Activated T-helper 2 cell treated with anti-CD3 and anti-CD28 coated beads, Interferon-gamma antibody, Interleukin-2, Interleukin-4, amounts not matched to agents 10 μg/mL and 5 μg/mL and 100 μg/mL, durations not matched to agents 14 hours and 24 hours and 36 hours (primary cell): ENCODE measurements at regions not wholly inside any gene's neighbourhood (a gene's known extent, or its start where the extent isn't known, plus 50 kb on each side); places are given as distances from the start of the nearest gene placed in this dataset.
"Not testable (repeated sequence)": the region's sequence is repeated elsewhere in the genome, so short reads cannot be mapped to it uniquely, and the experiment has no call there.

ENCODE experiments used
- DNase-seq: peaks from one replicate; pipeline ENCODE4 v3.0.0; 2021; ENCODE audit warnings: low spot score
- H3K27ac Mint-ChIP-seq: one replicate; pipeline ENCODE4 v1.8.0; 2021; ENCODE audit warnings: mixed read lengths
- H3K27me3 Mint-ChIP-seq: one replicate; pipeline ENCODE4 v1.8.0; 2021; ENCODE audit warnings: low read depth, mixed read lengths
- H3K36me3 Mint-ChIP-seq: one replicate; pipeline ENCODE4 v1.8.0; 2021; ENCODE audit warnings: low read depth, mixed read lengths
- H3K4me1 Mint-ChIP-seq: one replicate; pipeline ENCODE4 v1.8.0; 2021; ENCODE audit warnings: low read depth, mixed read lengths
- H3K4me3 Mint-ChIP-seq: one replicate; pipeline ENCODE4 v1.8.0; 2021; ENCODE audit warnings: low read depth, mild to moderate bottlenecking, moderate library complexity, mixed read lengths
- H3K9me3 Mint-ChIP-seq: one replicate; pipeline ENCODE4 v1.8.0; 2021; ENCODE audit warnings: mixed read lengths
- intact Hi-C: fragments of 100-400 bp; cut with micrococcal nuclease; formaldehyde crosslinking; loops from one replicate; pipeline ENCODE4 v1.15.1; 2023

DNA sequence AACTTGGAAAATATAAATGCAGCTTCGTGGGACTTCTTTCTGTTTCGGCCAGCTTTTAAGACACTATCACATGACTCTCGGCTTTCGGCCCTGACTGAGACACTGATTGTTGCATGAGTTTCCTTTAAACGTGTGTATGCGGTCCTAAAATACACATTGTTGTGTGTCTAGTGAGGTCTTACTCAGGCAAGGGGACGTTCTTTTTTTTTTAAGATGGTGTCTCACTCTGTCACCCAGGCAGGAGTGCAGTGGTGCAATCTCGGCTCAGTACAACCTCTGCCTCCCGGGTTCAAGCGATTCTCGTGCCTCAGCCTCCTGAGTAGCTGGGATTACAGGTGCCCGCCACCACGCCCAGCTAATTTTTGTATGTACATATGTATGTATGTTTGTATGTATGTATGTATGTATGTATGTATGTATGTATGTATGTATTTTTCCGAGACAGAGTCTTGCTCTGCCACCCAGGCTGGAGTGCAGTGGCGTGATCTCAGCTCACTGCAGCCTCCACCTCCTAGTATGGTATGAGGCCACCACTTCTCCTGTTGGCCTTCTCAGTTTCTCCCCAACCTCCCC lies 63.2 kb upstream of the PHLPP1 start:
- H3K36me3 Mint-ChIP-seq, H3K27ac Mint-ChIP-seq, H3K4me3 Mint-ChIP-seq, DNase-seq, intact Hi-C loops, H3K9me3 Mint-ChIP-seq, H3K4me1 Mint-ChIP-seq: not testable (repeated sequence)
- peaks cover 13% of the 10 kb centered on the region for H3K27me3 Mint-ChIP-seq

- intact Hi-C loops: no loop called here
- Mint-ChIP-seq H3K27ac (no peak overlapping the region), H3K27me3 (peaks cover 4% of the 10 kb centered on the region), H3K9me3 (no peaks in the 10 kb centered on the region), H3K4me1 (no peaks in the 10 kb centered on the region), H3K36me3 (no peaks in the 10 kb centered on the region), H3K4me3 (no peak overlapping the region)
- no peak for DNase-seq
Observed at GRCh38 chr18:62655520-62656219, 59.7 kb upstream of the PHLPP1 start.

DNA sequence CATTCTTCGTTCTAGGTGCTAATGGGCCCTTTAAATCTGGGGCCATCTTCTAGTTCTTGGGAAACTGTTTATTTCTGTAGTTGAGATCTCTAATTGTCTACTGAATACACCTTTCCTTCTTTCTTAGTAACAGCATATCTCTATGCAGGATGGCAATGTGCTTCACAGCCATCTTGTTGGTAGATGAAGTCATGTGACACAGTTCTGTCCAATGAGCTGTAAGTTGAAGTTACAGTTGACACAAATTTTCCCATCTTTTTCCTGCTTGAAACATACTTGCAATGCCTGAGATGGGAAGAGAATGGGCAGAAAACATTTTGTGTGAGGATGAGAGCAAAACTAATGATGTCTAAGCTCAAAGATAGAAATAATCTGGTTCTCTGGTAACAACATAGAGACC lies 57.3 kb upstream of the PHLPP1 start:
- no peak for DNase-seq
- Mint-ChIP-seq H3K4me1 (peaks cover 5% of the 10 kb centered on the region), H3K9me3 (no peaks in the 10 kb centered on the region), H3K36me3 (no peaks in the 10 kb centered on the region), H3K4me3 (no peak overlapping the region), H3K27ac (no peak overlapping the region), H3K27me3 (no peaks in the 10 kb centered on the region)
- intact Hi-C loops: no loop called here

DNA sequence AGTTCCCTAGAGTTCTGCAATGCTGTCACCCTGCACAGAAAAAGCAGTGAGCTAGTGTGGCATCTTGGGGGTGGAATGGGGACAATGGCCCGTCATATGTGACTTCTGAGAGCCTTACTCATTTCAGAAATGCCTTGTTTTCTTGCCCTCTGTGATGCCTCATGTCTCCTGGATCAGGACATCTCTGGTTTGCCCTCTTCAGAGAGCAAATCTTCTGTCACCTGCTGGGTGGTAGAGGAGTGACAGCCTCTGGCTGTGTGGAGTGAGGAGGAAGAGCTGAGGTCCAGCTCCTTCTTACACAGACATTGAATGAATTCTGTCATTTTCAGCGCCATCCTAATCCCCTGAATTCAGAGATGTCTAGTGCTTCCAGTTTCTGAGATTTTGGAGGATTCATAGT lies 55.6 kb upstream of the PHLPP1 start:
- Mint-ChIP-seq H3K27me3 (no peaks in the 10 kb centered on the region), H3K27ac (no peak overlapping the region), H3K9me3 (no peaks in the 10 kb centered on the region), H3K4me3 (no peak overlapping the region), H3K36me3 (no peaks in the 10 kb centered on the region), H3K4me1 (peaks cover 12% of the 10 kb centered on the region)
- DNase-seq: no peak
- intact Hi-C loops: no loop called here

DNA sequence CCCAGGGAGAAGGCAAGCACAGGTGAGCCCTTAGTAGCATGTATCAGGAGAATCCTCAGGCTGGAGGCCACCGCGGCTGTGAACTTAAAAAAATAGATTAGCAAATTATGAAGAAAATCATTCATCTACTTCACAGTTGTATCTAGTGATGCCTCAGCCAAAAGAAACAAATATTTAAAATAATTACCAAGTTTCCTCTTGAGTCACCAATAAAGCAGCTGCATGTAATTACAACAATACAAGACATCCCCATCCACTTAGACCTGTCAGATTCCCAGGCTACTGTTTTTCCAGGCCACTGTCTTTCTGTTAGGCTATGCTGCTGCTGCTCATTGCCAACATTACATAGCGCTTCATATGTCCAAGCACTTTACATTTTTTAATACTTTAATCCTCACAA lies 54.6 kb upstream of the PHLPP1 start:
- H3K36me3 Mint-ChIP-seq: no peaks in the 10 kb centered on the region
- DNase-seq: no peak
- H3K9me3 Mint-ChIP-seq: no peaks in the 10 kb centered on the region
- H3K27me3 Mint-ChIP-seq: no peaks in the 10 kb centered on the region
- intact Hi-C loops: no loop called here
- H3K4me1 Mint-ChIP-seq: peaks cover 12% of the 10 kb centered on the region
- H3K27ac Mint-ChIP-seq: no peak overlapping the region
- no peak overlapping the region for H3K4me3 Mint-ChIP-seq

DNA sequence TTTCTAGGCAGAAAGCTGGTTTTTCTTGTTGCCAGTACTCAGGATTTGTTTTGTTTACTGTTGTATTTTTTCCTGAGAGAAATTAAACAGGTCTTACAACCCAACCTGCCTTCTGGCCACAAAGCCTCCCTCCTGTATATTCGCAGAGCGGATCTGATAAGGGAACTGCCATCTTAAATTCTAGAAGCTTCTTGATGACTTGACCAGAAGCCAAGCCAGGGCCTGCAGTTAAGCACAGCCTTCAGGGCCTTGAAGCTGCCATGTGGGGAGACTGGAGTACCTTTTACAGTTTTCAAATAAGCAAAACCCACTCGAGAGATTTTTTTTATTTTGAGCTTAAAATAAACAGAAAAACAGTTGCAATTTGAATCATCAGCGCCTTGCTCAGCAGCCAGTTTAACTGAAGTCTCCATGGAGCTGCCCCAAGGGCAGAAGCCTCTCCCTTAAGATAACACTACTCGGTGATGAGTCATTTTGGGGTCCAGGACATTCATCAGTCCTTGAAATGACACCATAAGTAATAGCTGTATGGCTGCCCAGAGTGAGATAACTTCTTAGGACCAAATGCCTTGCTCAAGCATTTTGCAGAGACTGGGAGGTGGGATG lies 51.5 kb upstream of the PHLPP1 start:
- DNase-seq: no peak
- intact Hi-C loops: no loop called here
- Mint-ChIP-seq H3K27ac (no peak overlapping the region), H3K36me3 (no peaks in the 10 kb centered on the region), H3K27me3 (no peaks in the 10 kb centered on the region), H3K9me3 (no peaks in the 10 kb centered on the region), H3K4me1 (peaks cover 12% of the 10 kb centered on the region), H3K4me3 (no peak overlapping the region)

GRCh38 chr18:62664414-62664813 lies 50.9 kb upstream of the PHLPP1 start:
- no peak for DNase-seq
- no peaks in the 10 kb centered on the region for H3K36me3 Mint-ChIP-seq
- H3K27me3 Mint-ChIP-seq: no peaks in the 10 kb centered on the region
- no peaks in the 10 kb centered on the region for H3K9me3 Mint-ChIP-seq
- peaks cover 15% of the 10 kb centered on the region for H3K4me1 Mint-ChIP-seq
- intact Hi-C loops: no loop called here
- no peak overlapping the region for H3K27ac Mint-ChIP-seq
- H3K4me3 Mint-ChIP-seq: no peak overlapping the region

GRCh38 chr18:62665188-62665587 lies 50.2 kb upstream of the PHLPP1 start:
- DNase-seq: no peak
- intact Hi-C loops: no loop called here
- H3K4me1 Mint-ChIP-seq: peaks cover 19% of the 10 kb centered on the region
- H3K9me3 Mint-ChIP-seq: no peaks in the 10 kb centered on the region
- no peak overlapping the region for H3K27ac Mint-ChIP-seq
- no peaks in the 10 kb centered on the region for H3K27me3 Mint-ChIP-seq
- H3K4me3 Mint-ChIP-seq: no peak overlapping the region
- no peaks in the 10 kb centered on the region for H3K36me3 Mint-ChIP-seq
